HCT116 (cell line): ENCODE measurements at regions not wholly inside any gene's neighbourhood (a gene's known extent, or its start where the extent isn't known, plus 50 kb on each side); places are given as distances from the start of the nearest gene placed in this dataset.

Experiments
- ATAC-seq: fragments of 200-7000 bp; cut with Tn5 transposase; 2 replicates; pipeline ENCODE4 v1.9.1; 2020; ENCODE audit warnings: mild to moderate bottlenecking, moderate library complexity
- BruUV-seq: library from RNA; stranded (reverse); fragments of 400-500 nt; replicated peaks from 2 replicates; lab custom pipeline; 2021; lab: Mats Ljungman, UMichigan
- CTCF ChIA-PET: fragments of 300-600 bp; sonication (Branson Sonifier 250); formaldehyde crosslinking; loops from one replicate; lab custom pipeline; 2021; ENCODE audit warnings: antibody characterized with exemption; lab: Charles Lee
- POLR2A ChIA-PET: fragments of 300-600, 350-600 bp; sonication (Branson Sonifier 250); formaldehyde crosslinking; loops from one replicate; lab custom pipeline; 2021; ENCODE audit warnings: antibody characterized with exemption; lab: Charles Lee
- RAD21 ChIA-PET, 2 experiments: fragments of 300-600 bp; sonication (Branson Sonifier 250); formaldehyde crosslinking; loops; one replicate each; lab custom pipeline; 2023; ENCODE audit warnings: low total read pairs in 2 of 2; ENCODE audit not compliant: uncharacterized antibody in 2 of 2, unreplicated experiment in 2 of 2, low non-redundant PET in 1 of 2; lab: Charles Lee
- DNase-seq: peaks from one replicate; pipeline ENCODE4 v3.0.0-alpha.2; 2010; ENCODE audit warnings: low read depth, low spot score
- H2AFZ ChIP-seq: fragments of 200-600 bp; shearing (Covaris generic), sonication (generic); 2 replicates; pipeline ENCODE4 v1.6.1; 2017; ENCODE audit warnings: low read depth, mixed run types, mixed read lengths, antibody characterized with exemption, low read length; ENCODE audit not compliant: poor library complexity, severe bottlenecking
- H3K27ac ChIP-seq: 2 replicates; pipeline ENCODE4 v1.5.1; 2012; ENCODE audit warnings: low read depth, low read length
- H3K27me3 ChIP-seq: fragments of 200-600 bp; sonication (generic); 2 replicates; pipeline ENCODE4 v1.6.1; 2016; ENCODE audit warnings: mixed run types, low read length, mixed read lengths; ENCODE audit not compliant: insufficient read depth
- H3K36me3 ChIP-seq, 2 experiments: fragments of 200-500 bp in 1 of 2; fragments of 200-600 bp in 1 of 2; sonication (Bioruptor generic) in 1 of 2; sonication (generic) in 1 of 2; 2 replicates each; pipeline versions ENCODE4 v1.5.1 to v1.6.1; 2014 to 2016; ENCODE audit warnings: low read length in 2 of 2, inconsistent platforms in 1 of 2, mixed read lengths in 1 of 2, mixed run types in 1 of 2; ENCODE audit not compliant: insufficient read depth in 2 of 2, control insufficient read depth in 1 of 2
- H3K4me1 ChIP-seq, 2 experiments: fragments of 200-600 bp in 1 of 2; sonication (generic) in 1 of 2; 2 replicates each; pipeline versions ENCODE4 v1.5.1 to v1.6.1; 2012 to 2017; ENCODE audit warnings: low read length in 2 of 2, inconsistent platforms in 1 of 2, mild to moderate bottlenecking in 1 of 2, mixed read lengths in 1 of 2, mixed run types in 1 of 2, moderate library complexity in 1 of 2; ENCODE audit not compliant: insufficient read depth in 2 of 2, control insufficient read depth in 1 of 2
- H3K4me2 ChIP-seq: fragments of 200-600 bp; sonication (generic); 2 replicates; pipeline ENCODE4 v1.6.1; 2017; ENCODE audit warnings: mixed run types, low read length, mixed read lengths
- H3K4me3 ChIP-seq, 2 experiments: fragments of 200-600 bp in 1 of 2; sonication (generic) in 1 of 2; replicated peaks in 1 of 2; 2 replicates each; pipeline ENCODE4 v1.5.1; 2011 to 2016; ENCODE audit warnings: low read length in 2 of 2, control low read depth in 1 of 2, low read depth in 1 of 2, mild to moderate bottlenecking in 1 of 2, mixed read lengths in 1 of 2, mixed run types in 1 of 2
- H3K79me2 ChIP-seq: fragments of 200-600 bp; sonication (generic); 2 replicates; pipeline ENCODE4 v1.6.1; 2017; ENCODE audit warnings: mild to moderate bottlenecking, mixed run types, low read length, moderate library complexity, mixed read lengths; ENCODE audit not compliant: insufficient read depth
- H3K9ac ChIP-seq: fragments of 200-600 bp; sonication (generic); 2 replicates; pipeline ENCODE4 v1.6.1; 2016; ENCODE audit warnings: low read length, mixed read lengths
- H3K9me2 ChIP-seq: fragments of 200-600 bp; sonication (generic), shearing (Covaris generic); 2 replicates; pipeline ENCODE4 v1.6.1; 2017; ENCODE audit warnings: mixed run types, mild to moderate bottlenecking, moderate library complexity; ENCODE audit not compliant: insufficient read depth
- H3K9me3 ChIP-seq, 2 experiments: fragments of 200-500 bp in 1 of 2; fragments of 200-600 bp in 1 of 2; sonication (Bioruptor generic) in 1 of 2; sonication (generic) in 1 of 2; 2 replicates each; pipeline ENCODE4 v1.6.1; 2014 to 2017; ENCODE audit warnings: low read length in 2 of 2, mixed read lengths in 2 of 2, inconsistent platforms in 1 of 2, low read depth in 1 of 2, mild to moderate bottlenecking in 1 of 2, mixed run types in 1 of 2, moderate library complexity in 1 of 2; ENCODE audit not compliant: control insufficient read depth in 1 of 2, insufficient read depth in 1 of 2
- H4K20me1 ChIP-seq: fragments of 200-600 bp; sonication (generic), shearing (Covaris generic); 2 replicates; pipeline ENCODE4 v1.6.1; 2017; ENCODE audit warnings: mixed run types, mild to moderate bottlenecking, moderate library complexity; ENCODE audit not compliant: insufficient read depth
- ATF3 ChIP-seq: IDR thresholded peaks from 2 replicates; pipeline ENCODE4 v1.6.1; 2012
- CTCF ChIP-seq, 3 experiments: fragments of 200-600 bp in 1 of 3; sonication (generic) in 1 of 3; IDR thresholded peaks in 2 of 3; conservative IDR thresholded peaks in 1 of 3; 2 replicates each; pipeline ENCODE4 v1.5.1; 2012 to 2017; ENCODE audit warnings: low read depth in 2 of 3, low read length in 2 of 3, antibody characterized with exemption in 1 of 3, borderline replicate concordance in 1 of 3, control low read depth in 1 of 3, mild to moderate bottlenecking in 1 of 3, mixed read lengths in 1 of 3, mixed run types in 1 of 3, moderate library complexity in 1 of 3; ENCODE audit not compliant: insufficient read depth in 1 of 3
- ELF1 ChIP-seq: IDR thresholded peaks from 2 replicates; pipeline ENCODE4 v1.6.1; 2012; ENCODE audit warnings: low read depth, borderline replicate concordance
- EZH2phosphoT487 ChIP-seq: fragments of 200-600 bp; IDR thresholded peaks from 2 replicates; pipeline ENCODE4 v1.6.1; 2018; ENCODE audit warnings: antibody characterized with exemption, borderline replicate concordance
- FOSL1 ChIP-seq: IDR thresholded peaks from 2 replicates; pipeline ENCODE4 v1.6.1; 2012; ENCODE audit warnings: low read depth
- JUND ChIP-seq: IDR thresholded peaks from 2 replicates; pipeline ENCODE4 v1.6.1; 2012
- SIN3A ChIP-seq: IDR thresholded peaks from 2 replicates; pipeline ENCODE4 v1.6.1; 2012; ENCODE audit warnings: low read depth
- YY1 ChIP-seq: IDR thresholded peaks from 2 replicates; pipeline ENCODE4 v1.6.1; 2011; ENCODE audit warnings: low read length, low read depth, moderate library complexity, mild to moderate bottlenecking; ENCODE audit not compliant: insufficient replicate concordance; ENCODE audit errors: extremely low read depth
- ZFX ChIP-seq: fragments of 450-650 bp; IDR thresholded peaks from 2 replicates; pipeline ENCODE4 v1.6.1; 2017
- intact Hi-C: fragments of 100-400 bp; cut with micrococcal nuclease; formaldehyde crosslinking; loops from 2 replicates; pipeline ENCODE4 v1.10.0; 2022

- ChIA-PET RAD21 (no interaction called here), CTCF (interaction anchor here (1.6 kb wide), 1 partner anchor 18 kb away, joined by 5 read pairs; no protein-coding TSS in a partner anchor), POLR2A (no interaction called here)
- Histone ChIP-seq H3K4me2 (no peak overlapping the region), H2AFZ (no peak overlapping the region), H3K36me3 (no peaks in the 10 kb centered on the region), H4K20me1 (no peaks in the 10 kb centered on the region), H3K4me1 (peaks cover 0 to 7% of the 10 kb centered on the region in 2 experiments; a peak in 2 of 4 replicates), H3K27ac (no peak overlapping the region), H3K27me3 (no peaks in the 10 kb centered on the region), H3K9ac (no peak overlapping the region), H3K9me3 (no peaks in the 10 kb centered on the region), H3K79me2 (no peaks in the 10 kb centered on the region), H3K9me2 (no peaks in the 10 kb centered on the region), H3K4me3 (no peak overlapping the region)
- intact Hi-C loops: no loop called here
- DNase-seq: no peak
- TF ChIP-seq ELF1 (no peak), ZFX (no peak), CTCF (IDR thresholded peaks at IDR 0.05 in 2 of 3, conservative IDR thresholded peaks at IDR 0.05 in 1 of 3; ENCODE audit: borderline replicate concordance in 1 of 3, insufficient read depth in 1 of 3, low read depth in 2 of 3, low read length in 2 of 3) (no peak), FOSL1 (0 out of 2 replicates have a peak, but pooled peaks have one; percentile 17)
- BruUV-seq: no TSS peak
- ATAC-seq: peak; percentile 49; the same call in 1 of the 2 replicates
These were observed 52.4 kb upstream of the SSX2IP start for GRCh38 chr1:84742653-84743052.

GRCh38 chr1:84740050-84740714, 49.9 kb upstream of the SSX2IP start:
- Histone ChIP-seq H3K4me1 (peaks cover 0 to 7% of the 10 kb centered on the region in 2 experiments; a peak in 2 of 4 replicates), H3K79me2 (no peaks in the 10 kb centered on the region), H3K36me3 (no peaks in the 10 kb centered on the region), H3K9me3 (no peaks in the 10 kb centered on the region), H3K27me3 (no peaks in the 10 kb centered on the region), H3K9me2 (no peaks in the 10 kb centered on the region), H4K20me1 (no peaks in the 10 kb centered on the region), H2AFZ (no peak overlapping the region), H3K27ac (no peak overlapping the region), H3K4me2 (no peak overlapping the region), H3K9ac (no peak overlapping the region), H3K4me3 (no peak overlapping the region)
- POLR2A ChIA-PET: no interaction called here
- ATAC-seq (no peak), DNase-seq (no peak)
- CTCF ChIA-PET: interaction anchor here (0.8 to 2.7 kb wide), 3 partner anchors 16 to 599 kb away, joined by 3 to 13 read pairs (median 3); no protein-coding TSS in a partner anchor
- intact Hi-C loops: no loop called here
- no TSS peak for BruUV-seq
- no peak for TF ChIP-seq EZH2phosphoT487
- TF ChIP-seq SIN3A: no peak
- no peak for TF ChIP-seq ZFX
- no peak for TF ChIP-seq YY1
- TF ChIP-seq JUND: no peak
- TF ChIP-seq ATF3: no peak
- RAD21 ChIA-PET: no interaction called here
